Tibial nerve (tissue), 3 donors: ENCODE measurements at regions not wholly inside any gene's neighbourhood (a gene's known extent, or its start where the extent isn't known, plus 50 kb on each side); places are given as distances from the start of the nearest gene placed in this dataset.

ENCODE experiments used
- CTCF ChIP-seq, 5 experiments: fragments of 200-600 bp in 3 of 5; fragments of 450-650 bp in 2 of 5; sonication (generic) in 3 of 5; IDR thresholded peaks; one replicate each; pipeline ENCODE4 v1.5.1; 2016 to 2019; ENCODE audit warnings: antibody characterized with exemption in 5 of 5, mild to moderate bottlenecking in 3 of 5, moderate library complexity in 2 of 5
- POLR2A ChIP-seq, 2 donors: fragments of 450-650 bp; IDR thresholded peaks; one replicate each; pipeline ENCODE4 v1.6.1; 2017; ENCODE audit warnings: antibody characterized with exemption in 2 of 2, mild to moderate bottlenecking in 2 of 2, moderate library complexity in 2 of 2

GRCh38 chr4:17173300-17173699, 274.9 kb upstream of the LDB2 start:
- TF ChIP-seq CTCF (IDR thresholded peaks at IDR 0.05) = no peak
- TF ChIP-seq POLR2A (IDR thresholded peaks at IDR 0.05) = no peak
